HG03439 (cell line): ENCODE measurements at regions not wholly inside any gene's neighbourhood (a gene's known extent, or its start where the extent isn't known, plus 50 kb on each side); places are given as distances from the start of the nearest gene placed in this dataset.

Experiments used
- ATAC-seq: cut with Tn5 transposase; IDR thresholded peaks from one replicate; pipeline ENCODE4 v1.9.1; 2021; ENCODE audit warnings: mild to moderate bottlenecking, moderate library complexity; ENCODE audit not compliant: unreplicated experiment

DNA sequence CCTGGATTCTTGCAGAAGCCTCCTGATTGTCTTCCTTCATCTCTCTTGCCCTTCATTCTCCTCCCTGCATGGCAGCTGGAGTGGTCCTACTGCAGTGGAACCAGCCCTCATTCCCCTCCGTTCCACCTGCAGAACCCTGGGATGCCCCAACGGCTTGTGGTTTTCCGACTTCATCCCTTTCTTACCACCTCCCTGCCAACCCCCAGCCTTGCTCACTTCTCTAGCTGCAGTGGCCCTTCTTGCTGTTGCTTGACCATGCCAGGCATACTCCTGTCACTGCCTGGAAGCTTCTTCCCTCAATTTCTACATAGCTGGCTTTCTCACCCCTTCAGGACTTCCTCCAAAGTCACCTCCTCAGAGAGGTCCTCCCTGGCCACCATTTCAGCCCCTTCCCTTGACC lies 123.3 kb downstream of the BEGAIN start:
- no peak for ATAC-seq

DNA sequence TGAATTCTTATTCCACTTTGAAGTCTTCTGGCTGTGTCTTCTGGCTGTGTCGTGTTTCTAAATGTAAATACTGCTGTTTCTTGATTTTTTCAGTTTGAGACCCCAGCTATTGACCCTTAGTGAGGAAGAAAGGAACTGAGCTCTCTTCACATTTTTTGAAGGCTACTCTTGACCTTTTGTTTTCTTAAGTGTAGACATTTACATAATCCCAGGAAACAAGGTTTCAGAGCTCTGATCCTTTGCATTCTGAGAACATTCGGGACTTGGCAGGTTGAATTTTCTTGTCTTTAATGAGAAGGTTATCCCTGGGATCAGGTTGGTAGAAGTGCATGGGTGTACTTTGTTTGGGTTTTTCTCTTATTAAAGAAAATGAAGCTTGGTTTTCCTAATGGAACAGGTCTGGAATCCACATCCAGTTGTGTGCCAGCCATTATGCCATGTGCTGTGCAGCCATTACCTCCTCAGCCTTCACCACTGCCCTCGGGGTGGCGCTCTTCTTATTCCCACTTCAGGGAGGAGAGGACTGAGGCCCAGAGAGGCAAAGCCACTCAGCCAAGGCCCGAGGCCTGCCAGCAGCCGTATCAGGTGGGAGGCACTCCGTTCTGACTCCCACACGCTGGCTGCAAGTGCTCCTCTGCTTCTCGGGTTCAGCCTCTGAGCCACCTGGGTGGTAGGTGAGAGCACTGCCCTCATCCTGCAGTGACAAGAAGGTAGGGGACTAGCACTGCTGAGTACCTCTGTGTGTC lies 120.9 kb downstream of the BEGAIN start:
- no peak for ATAC-seq

DNA sequence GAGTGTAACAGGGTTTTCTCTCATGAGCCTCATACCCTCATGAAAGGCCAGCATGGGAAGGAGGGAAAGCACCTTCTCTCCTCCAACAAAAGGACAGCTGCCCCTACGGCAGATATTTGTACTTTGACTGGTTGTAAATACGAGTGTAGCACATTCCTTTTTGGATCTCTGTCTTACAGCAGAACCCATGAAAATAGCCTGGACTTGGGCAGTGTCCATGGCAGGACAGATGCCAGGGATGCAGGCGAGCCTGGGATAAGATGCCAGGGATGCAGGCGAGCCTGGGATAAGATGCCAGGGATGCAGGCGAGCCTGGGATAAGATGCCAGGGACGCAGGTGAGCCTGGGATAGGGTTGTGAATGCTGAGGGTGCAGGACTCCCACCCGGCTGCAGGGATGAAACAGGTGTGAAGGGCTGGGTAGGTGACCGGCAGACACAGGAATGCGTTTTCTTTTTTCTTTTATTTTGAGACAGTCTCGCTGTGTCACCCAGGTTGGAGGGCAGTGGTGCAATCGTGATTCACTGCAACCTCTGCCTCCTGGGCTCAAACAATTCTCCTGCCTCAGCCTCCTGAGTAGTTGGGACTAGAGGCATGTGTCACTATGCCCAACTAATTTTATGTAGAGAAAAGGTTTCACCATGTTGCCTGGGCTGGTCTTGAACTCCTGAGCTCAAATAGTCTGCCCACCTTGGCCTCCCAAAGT lies 120.0 kb downstream of the BEGAIN start:
- ATAC-seq: no peak

DNA sequence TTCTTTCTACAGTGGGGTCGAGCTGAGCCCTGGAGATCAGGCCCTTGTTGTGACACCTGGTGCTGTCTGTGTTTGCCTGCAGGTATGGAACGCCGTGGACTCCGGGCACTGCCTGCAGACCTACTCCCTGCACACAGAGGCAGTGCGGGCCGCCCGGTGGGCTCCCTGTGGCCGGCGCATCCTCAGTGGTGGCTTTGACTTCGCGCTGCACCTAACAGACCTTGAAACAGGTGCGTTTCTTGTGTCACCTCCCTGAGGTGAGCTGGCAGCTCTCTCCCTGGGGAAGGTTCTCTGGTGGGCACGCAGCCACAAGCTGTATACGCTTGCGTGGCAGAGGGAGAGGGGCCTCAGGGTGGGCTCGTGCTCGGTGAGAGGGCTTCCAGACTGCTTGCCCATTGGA lies 119.3 kb downstream of the BEGAIN start:
- ATAC-seq: no peak

DNA sequence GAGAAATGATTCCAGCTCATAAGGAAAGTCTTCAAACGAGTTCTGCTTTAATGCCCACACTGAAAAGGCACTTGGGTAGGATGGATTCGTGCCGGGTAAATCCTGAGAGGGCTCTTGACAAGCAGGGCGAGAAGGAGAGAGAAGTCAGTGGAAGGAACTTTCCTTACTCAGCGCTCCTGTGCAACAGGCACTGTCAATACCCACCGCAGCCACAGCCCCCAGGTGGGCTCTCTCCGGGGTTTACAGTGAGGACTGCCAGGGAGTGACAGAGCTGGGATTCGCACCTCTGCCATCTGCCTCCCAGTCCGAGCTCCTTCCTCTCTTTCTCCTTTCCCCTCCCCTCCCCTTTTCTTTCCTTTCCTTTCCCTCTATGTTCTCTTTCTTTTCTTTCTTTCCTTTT lies 118.7 kb downstream of the BEGAIN start:
- ATAC-seq: no peak

DNA sequence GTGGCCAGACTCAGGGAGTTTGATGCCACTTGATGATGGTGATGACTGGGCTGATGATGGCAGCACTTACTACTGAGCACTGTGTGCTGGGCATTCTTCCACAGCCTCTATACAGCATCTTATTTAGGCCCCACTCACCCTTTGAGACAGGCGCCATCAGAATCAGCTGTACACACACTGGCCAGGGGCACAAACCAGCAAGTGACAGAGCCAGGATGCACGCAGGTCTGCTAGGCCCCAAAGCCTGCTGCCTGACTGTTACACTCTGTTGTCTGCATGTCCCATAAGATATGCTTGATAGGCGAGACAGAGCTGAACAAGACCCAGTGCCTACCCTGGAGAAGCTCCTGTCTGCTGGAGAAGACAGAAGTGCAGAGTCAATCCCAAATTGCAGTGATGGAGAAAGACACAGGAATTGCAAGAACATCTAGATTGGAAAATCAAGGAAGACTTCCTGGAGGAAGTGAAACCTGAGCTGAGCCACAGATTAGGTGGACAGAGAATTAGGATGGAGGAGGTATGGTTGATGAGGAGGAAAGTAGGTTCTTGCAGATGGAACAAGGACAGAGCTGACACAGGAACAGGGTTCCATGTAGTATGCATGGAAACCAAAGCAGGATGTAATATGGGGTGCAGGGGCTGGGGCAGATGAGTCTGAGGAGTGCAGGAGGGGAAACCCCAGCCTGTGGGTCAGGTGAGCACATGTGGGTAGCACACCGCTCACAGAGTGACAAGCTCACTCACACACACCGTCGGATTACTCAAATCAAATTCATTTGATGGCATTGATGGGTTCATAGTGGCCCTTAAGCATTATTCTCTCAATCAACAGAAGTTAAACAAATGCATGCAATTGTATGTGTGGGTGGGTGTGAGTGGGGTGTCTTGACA lies 117.3 kb downstream of the BEGAIN start:
- no peak for ATAC-seq

DNA sequence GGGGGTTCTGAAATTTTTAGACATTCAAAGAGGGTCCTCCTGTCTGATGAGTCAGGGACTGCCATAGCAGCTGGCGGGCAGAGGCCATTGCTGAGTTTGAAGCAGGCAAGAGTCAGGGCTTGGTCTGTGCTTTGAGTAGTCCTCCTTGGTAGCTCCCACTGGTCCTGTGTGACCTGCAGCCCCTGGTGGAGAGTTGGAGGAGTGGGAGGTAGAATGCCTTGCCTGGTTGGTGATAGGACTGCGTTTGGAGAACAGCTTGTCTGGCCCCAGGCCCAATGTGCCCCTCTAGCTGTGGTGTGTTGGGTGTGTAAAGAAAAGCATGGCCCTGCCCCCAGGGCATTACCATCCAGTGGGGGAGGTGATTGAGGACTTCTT lies 116.7 kb downstream of the BEGAIN start:
- ATAC-seq: no peak

DNA sequence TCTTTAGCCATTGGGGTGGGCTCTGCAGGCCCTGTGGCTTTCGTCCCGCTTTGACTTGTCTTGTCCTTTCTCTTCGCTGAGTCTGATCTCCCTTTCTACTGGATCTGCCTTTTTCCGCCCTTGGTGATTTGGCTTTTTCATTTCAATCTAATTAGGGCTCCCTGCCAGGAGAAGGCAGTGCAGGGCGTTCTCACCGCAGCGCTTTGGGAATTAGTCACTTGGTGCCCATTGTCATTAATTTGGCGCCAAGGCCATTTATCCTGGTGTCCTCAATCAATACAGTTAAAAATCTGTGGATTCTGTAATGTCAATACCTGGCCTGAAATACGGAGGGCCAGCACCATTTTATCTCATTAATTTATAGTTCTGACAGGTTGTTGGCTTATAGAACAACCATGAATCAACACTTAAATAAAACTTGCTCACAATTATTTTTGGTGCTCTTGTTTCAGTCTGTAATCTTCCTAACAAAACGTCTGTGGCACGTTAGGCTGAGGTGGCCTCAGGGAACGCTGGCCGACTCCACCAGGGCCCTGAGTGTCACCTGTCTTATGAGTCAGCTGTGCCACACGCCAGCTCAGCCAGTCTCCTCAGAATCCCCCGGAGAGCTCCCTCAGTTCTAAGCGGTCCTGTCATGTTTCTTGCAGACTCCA lies 115.7 kb downstream of the BEGAIN start:
- ATAC-seq: no peak

DNA sequence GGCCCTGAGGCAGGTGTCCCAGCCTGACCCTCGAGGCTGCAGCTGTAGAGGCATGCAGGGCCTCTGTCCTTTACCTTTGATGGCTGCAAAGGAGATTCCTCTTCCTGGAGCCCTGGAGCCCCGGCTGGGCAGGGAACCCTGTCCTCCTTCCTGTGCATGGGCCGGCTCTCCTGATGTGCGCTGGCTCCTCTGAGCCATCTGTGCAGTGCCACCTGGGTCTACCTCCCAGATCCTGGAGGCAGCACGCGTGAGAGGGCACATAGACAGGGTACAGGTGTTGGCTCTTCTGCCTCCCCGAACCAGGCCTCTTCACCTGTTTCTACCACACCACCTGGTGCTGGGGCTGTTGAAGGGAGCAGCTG lies 115.1 kb downstream of the BEGAIN start:
- no peak for ATAC-seq

DNA sequence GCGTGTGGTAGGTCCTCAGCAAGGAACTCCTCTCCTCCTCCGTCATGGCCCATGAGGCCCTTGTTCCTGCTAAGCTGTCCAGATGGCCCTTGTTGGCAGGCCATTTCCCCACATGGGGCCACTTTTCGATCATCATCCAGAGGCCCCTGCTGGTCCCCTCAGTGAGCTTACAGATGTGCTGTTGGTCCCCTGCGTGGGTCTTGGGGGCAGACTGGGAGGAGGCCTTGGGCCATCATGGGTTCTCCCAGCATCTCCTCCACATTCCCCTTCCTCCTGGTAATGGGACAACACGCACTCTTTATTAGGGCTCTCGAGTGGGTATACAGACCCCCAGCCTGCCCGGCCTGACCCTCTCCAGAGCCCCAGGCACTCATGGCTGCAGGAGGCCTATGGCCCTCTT lies 114.7 kb downstream of the BEGAIN start:
- ATAC-seq: no peak

DNA sequence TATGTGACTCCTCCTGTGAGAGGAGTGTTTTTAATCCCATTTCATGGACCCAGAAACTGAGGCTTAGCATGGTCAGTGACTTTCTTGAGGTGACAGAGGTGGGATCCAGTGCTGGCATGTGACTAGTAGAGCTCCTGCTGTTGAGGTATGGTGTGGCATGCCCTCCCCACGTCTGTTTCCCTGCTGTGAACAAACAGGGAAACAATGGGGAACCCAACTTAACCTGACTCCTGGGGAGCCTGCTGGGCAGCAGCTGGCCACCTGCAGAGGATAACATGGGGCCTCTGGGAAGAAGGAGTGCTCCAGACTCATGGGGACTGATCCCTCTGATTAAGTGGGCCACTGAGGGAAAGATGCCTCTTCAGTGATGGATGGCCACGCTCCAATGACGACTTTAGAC lies 114.0 kb downstream of the BEGAIN start:
- no peak for ATAC-seq

DNA sequence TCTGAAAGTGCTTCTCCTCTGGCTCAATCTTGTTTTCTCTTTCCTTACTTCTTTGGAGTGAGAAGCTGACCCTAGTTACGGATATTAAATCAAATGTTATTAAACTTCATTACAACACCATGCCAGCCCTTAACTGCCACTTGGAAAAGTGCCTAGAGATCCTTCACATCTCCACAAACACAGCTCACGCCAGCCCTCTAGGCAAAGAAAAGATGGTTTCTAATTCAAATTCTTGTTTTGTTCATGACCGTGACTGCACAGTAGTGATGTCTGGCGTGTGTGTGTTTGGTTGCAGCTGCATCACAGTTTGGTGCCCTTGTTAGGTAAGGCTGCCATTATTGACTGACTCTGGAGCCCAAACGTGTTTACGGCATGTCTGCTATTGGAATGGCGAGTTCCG lies 113.0 kb downstream of the BEGAIN start:
- no peak for ATAC-seq

DNA sequence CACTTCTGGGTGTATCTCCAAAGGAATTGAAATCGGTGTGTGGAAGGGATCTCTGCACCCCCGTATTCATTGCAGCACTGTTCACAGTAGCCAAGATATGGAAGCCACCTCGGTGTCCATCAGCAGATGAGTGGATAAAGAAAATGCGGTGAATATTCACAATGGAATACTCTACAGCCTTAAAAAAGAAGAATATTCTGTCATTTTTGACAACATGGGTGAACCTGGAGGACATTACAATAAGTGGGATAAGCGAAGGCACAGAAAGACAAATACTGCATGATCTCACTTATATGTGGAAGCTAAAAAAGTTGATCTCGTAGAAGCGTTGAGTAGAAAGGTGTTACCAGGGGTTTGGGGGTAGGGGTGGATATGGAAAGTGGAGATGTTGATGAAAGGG lies 111.9 kb downstream of the BEGAIN start:
- no peak for ATAC-seq

DNA sequence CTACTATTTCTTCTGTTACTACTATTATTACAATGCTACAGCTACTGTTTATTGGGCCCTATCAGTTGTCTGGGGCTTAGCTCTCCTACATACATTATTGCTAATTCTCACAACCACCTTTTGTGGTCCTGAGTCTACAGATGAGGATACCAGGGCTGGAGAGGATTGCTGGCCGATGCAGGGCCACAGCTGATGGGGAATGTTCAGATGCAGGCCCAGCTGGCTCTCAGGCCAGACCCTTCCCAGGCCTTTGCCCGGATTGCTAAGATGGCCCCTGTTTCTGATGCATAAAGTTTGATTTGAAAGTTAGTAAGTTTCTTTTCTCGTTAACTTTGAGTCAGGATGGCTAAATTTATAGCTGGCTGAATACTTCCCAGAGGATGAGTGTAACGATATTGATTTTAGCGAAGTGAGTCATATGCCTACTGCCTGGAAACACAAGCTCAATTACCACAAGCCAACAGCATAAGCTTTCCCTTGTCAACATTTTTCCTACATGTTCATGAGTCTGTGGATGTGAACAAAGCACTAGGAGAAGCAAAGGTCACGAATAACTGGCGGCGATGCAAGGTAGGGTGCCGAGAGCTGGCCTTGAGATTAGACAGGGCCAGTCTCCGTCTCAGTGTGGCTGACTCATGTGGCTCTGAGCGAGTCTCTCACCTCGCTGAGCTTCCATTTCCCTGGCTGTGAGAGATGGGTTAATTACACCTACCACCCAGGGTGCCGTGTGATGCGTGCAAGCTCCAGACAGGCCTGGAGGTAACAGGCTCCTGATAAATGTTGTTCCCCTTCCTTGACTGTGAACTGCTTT lies 111.0 kb downstream of the BEGAIN start:
- no peak for ATAC-seq

DNA sequence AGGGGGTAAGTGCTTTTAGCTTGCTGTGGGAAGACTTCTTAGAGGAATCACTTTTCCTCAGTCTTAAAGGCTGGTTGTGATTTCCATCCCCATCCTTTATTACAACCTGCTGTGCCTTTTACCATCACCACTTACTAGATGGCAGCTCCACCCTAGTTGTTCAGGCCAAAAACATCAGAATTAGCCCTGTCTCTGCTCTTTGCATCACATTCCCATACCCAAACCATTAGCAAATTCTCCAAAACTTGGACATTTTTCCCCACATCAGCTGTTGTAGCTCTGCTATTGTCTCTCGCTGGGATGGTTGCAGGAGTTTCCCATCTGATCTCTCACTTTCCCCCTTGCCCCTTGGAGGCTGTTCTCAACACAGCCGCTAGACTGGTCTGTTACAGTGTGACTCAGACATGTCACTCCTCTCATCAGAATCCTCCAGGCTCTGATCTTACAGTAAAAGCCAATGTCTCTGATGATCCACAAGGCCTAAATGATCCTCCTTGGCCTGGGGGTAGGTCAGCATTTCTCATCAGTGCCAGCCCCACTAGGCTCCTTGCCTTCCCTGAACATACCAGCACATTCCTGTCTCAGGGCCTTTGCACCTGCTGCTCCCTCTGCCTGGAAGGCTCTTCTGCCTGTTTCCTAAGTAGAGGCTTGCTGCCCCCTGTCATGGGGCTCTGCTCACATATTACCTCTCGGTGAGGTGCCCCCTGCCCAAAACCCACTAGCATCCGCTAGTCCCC lies 102.5 kb downstream of the BEGAIN start:
- no peak for ATAC-seq

DNA sequence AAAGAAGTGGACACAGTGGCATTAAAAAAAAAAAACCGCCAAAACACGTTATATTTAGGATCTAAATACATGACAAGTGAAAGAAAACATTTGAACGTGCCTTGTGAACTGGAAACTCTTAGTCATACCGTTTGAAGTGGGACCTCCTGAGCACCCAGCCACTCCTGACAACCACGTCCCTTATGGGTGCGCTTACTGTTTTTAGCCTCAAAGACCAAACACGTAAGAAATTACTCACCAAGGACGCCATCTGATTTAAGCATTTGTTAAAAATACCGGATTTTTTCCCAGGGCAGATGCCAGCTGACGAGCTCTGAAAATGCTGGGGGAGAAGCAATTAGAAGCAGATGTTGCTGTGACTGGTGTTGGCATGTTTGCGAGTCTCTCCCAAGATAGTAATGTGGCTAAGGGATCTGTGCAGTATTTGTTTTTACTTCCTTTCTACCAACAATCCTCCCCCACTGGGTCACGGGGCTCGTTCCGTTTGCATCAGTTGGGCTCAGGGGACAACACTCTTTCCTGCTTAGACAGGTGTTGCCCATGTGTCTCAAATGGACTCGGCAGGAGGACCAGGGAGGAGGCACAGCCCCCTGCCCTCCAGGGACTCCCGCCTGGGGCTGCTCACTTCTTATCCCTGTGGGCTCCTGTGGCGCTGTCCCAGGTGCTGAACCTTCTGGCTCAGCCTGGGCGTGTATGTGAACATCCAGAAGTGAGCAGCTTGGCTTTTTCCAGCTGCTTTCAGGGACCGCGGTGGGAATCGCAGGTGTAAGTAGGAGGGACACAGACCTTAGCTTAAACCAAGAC lies 101.0 kb downstream of the BEGAIN start:
- peak; percentile 66 for ATAC-seq
